ENCODE measurements at regions not wholly inside any gene's neighbourhood (a gene's known extent, or its start where the extent isn't known, plus 50 kb on each side); places are given as distances from the start of the nearest gene placed in this dataset.

- TF ChIP-seq CTCF (IDR thresholded peaks at IDR 0.05; ENCODE audit: low read depth, low read length, missing input control) = no peak
- no peak for TF ChIP-seq EGR1 (IDR thresholded peaks at IDR 0.05; ENCODE audit: low read depth in 2 of 2)
- TF ChIP-seq TAF1 (conservative IDR thresholded peaks at IDR 0.05) = no peak
- TF ChIP-seq NR2F2 (IDR thresholded peaks at IDR 0.05) = no peak
- no peak for TF ChIP-seq JUND (IDR thresholded peaks at IDR 0.05)
- no peak for TF ChIP-seq GABPA (IDR thresholded peaks at IDR 0.05 in 1 of 2, conservative IDR thresholded peaks at IDR 0.05 in 1 of 2)
- TF ChIP-seq MAX (IDR thresholded peaks at IDR 0.05) = no peak
- TF ChIP-seq FOXA1 (IDR thresholded peaks at IDR 0.05) = no peak
- no peak for TF ChIP-seq ZBTB33 (IDR thresholded peaks at IDR 0.05)
- TF ChIP-seq HNF4A (conservative IDR thresholded peaks at IDR 0.05) = no peak
- no peak for TF ChIP-seq RAD21 (IDR thresholded peaks at IDR 0.05)
- TF ChIP-seq FOXA2 (IDR thresholded peaks at IDR 0.05) = no peak
- TF ChIP-seq YY1 (IDR thresholded peaks at IDR 0.05) = no peak
- TF ChIP-seq ATF3 (IDR thresholded peaks at IDR 0.05) = no peak
These were observed 134.5 kb upstream of the PRSS16 start for GRCh38 chr6:27112974-27113373.
